Stimulated activated CD4-positive, alpha-beta T cell treated with anti-CD3 and anti-CD28 coated beads, Interleukin-1b, Interleukin-23, amount 100 ng/mL, for 4 hours (primary cell): ENCODE measurements at regions not wholly inside any gene's neighbourhood (a gene's known extent, or its start where the extent isn't known, plus 50 kb on each side); places are given as distances from the start of the nearest gene placed in this dataset.
"Not testable (repeated sequence)": the region's sequence is repeated elsewhere in the genome, so short reads cannot be mapped to it uniquely, and the experiment has no call there.

ENCODE experiments used
- DNase-seq, 2 donors: peaks; one replicate each; pipeline ENCODE4 v3.0.0-alpha.2; 2020; ENCODE audit warnings: low read depth in 2 of 2

- DNase-seq = no peak
Measured at GRCh38 chr1:229710746-229711145, 84.7 kb downstream of the URB2 start.

- no peak for DNase-seq
Measured at GRCh38 chr1:229714306-229714705, 88.3 kb downstream of the URB2 start.

GRCh38 chr1:229714964-229715603, 89.0 kb downstream of the URB2 start:
- peak; percentile 15 for DNase-seq

GRCh38 chr1:229716069-229716468, 90.0 kb downstream of the URB2 start:
- no peak for DNase-seq

GRCh38 chr1:229716704-229717103, 90.7 kb downstream of the URB2 start:
- DNase-seq = no peak

GRCh38 chr1:229717786-229718576, 91.9 kb downstream of the URB2 start:
- no peak for DNase-seq

GRCh38 chr1:229726061-229726460, 100.0 kb downstream of the URB2 start:
- DNase-seq = no peak

- no peak for DNase-seq
Measured at GRCh38 chr1:229729916-229730315, 103.9 kb downstream of the URB2 start.

GRCh38 chr1:229730573-229730972, 104.5 kb downstream of the URB2 start:
- no peak for DNase-seq

GRCh38 chr1:229732061-229732460, 106.0 kb downstream of the URB2 start:
- no peak for DNase-seq

GRCh38 chr1:229736376-229736775, 110.3 kb downstream of the URB2 start:
- no peak for DNase-seq

- not testable (repeated sequence) for DNase-seq
Measured at GRCh38 chr1:229742614-229743013, 116.6 kb downstream of the URB2 start.

GRCh38 chr1:229749992-229750391, 123.9 kb downstream of the URB2 start:
- DNase-seq = no peak

GRCh38 chr1:229751610-229752009, 125.6 kb downstream of the URB2 start:
- no peak for DNase-seq

GRCh38 chr1:229752679-229753078, 126.6 kb downstream of the URB2 start:
- no peak for DNase-seq

GRCh38 chr1:229753764-229754551, 127.9 kb downstream of the URB2 start:
- DNase-seq = no peak

GRCh38 chr1:229756666-229757065, 130.6 kb downstream of the URB2 start:
- DNase-seq = no peak

- DNase-seq = no peak
Measured at GRCh38 chr1:229757226-229757625, 131.2 kb downstream of the URB2 start.

GRCh38 chr1:229758101-229759036, 132.3 kb downstream of the URB2 start:
- no peak for DNase-seq

GRCh38 chr1:229759037-229759435, 133.0 kb downstream of the URB2 start:
- no peak for DNase-seq

GRCh38 chr1:229759586-229759985, 133.5 kb downstream of the URB2 start:
- no peak for DNase-seq
